ENCODE measurements at regions not wholly inside any gene's neighbourhood (a gene's known extent, or its start where the extent isn't known, plus 50 kb on each side); places are given as distances from the start of the nearest gene placed in this dataset.

GRCh38 chr2:120887320-120887697 is 151.6 kb downstream of the GLI2 start:
- no peak for TF ChIP-seq Cebpa-rat (IDR thresholded peaks at IDR 0.05)
- no peaks in the 10 kb centered on the region for H4K20me1 ChIP-seq
- H3K9me3 ChIP-seq: no peaks in the 10 kb centered on the region
- H3K4me3 ChIP-seq: no peak overlapping the region
- H3K27ac ChIP-seq: no peak overlapping the region
- H3K9ac ChIP-seq: no peak overlapping the region
- peaks cover 50% of the 10 kb centered on the region for H3K4me1 ChIP-seq
- no peaks in the 10 kb centered on the region for H3K27me3 ChIP-seq
- H3K4me2 ChIP-seq: peak overlapping the region; percentile 59
- no peaks in the 10 kb centered on the region for H3K36me3 ChIP-seq

- H4K20me1 ChIP-seq: no peaks in the 10 kb centered on the region
Observed at GRCh38 chr2:120887741-120888231, 152.1 kb downstream of the GLI2 start.

GRCh38 chr2:120888851-120889250 is 153.2 kb downstream of the GLI2 start:
- Histone ChIP-seq H3K4me1 (peaks cover 65% of the 10 kb centered on the region), H4K20me1 (no peaks in the 10 kb centered on the region), H3K27ac (no peak overlapping the region), H3K4me2 (no peak overlapping the region), H3K36me3 (no peaks in the 10 kb centered on the region), H3K27me3 (no peaks in the 10 kb centered on the region), H3K4me3 (no peak overlapping the region), H3K9ac (no peak overlapping the region), H3K9me3 (no peaks in the 10 kb centered on the region)
- TF ChIP-seq Cebpa-rat (IDR thresholded peaks at IDR 0.05): no peak

More at GRCh38 chr2:120887741-120888231, 152.1 kb downstream of the GLI2 start:
- Histone ChIP-seq H3K9ac (no peak overlapping the region), H3K4me3 (no peak overlapping the region), H3K27me3 (no peaks in the 10 kb centered on the region), H3K4me1 (peaks cover 55% of the 10 kb centered on the region), H3K27ac (no peak overlapping the region), H3K36me3 (no peaks in the 10 kb centered on the region), H3K9me3 (no peaks in the 10 kb centered on the region), H3K4me2 (no peak overlapping the region)
- TF ChIP-seq Cebpa-rat (IDR thresholded peaks at IDR 0.05): no peak

GRCh38 chr2:120889936-120890335 is 154.3 kb downstream of the GLI2 start:
- no peaks in the 10 kb centered on the region for H3K36me3 ChIP-seq
- H3K27me3 ChIP-seq: no peaks in the 10 kb centered on the region
- no peak overlapping the region for H3K9ac ChIP-seq
- no peaks in the 10 kb centered on the region for H3K9me3 ChIP-seq
- H3K4me3 ChIP-seq: no peak overlapping the region
- no peak for TF ChIP-seq Cebpa-rat (IDR thresholded peaks at IDR 0.05)
- no peak overlapping the region for H3K27ac ChIP-seq
- peaks cover 65% of the 10 kb centered on the region for H3K4me1 ChIP-seq
- no peaks in the 10 kb centered on the region for H4K20me1 ChIP-seq
- no peak overlapping the region for H3K4me2 ChIP-seq

GRCh38 chr2:120890566-120891360 is 155.1 kb downstream of the GLI2 start:
- H4K20me1 ChIP-seq: no peaks in the 10 kb centered on the region
- no peak overlapping the region for H3K4me3 ChIP-seq
- H3K36me3 ChIP-seq: no peaks in the 10 kb centered on the region
- no peak for TF ChIP-seq Cebpa-rat (IDR thresholded peaks at IDR 0.05)
- no peak overlapping the region for H3K9ac ChIP-seq
- no peaks in the 10 kb centered on the region for H3K9me3 ChIP-seq
- no peaks in the 10 kb centered on the region for H3K27me3 ChIP-seq
- peaks cover 65% of the 10 kb centered on the region for H3K4me1 ChIP-seq
- H3K4me2 ChIP-seq: no peak overlapping the region
- no peak overlapping the region for H3K27ac ChIP-seq

- Histone ChIP-seq H3K36me3 (no peaks in the 10 kb centered on the region), H3K27me3 (no peaks in the 10 kb centered on the region), H3K4me1 (peaks cover 65% of the 10 kb centered on the region), H3K27ac (peak overlapping the region; percentile 49; the same call in 1 of the 2 replicates), H4K20me1 (no peaks in the 10 kb centered on the region), H3K4me2 (peak overlapping the region; percentile 85), H3K9ac (no peak overlapping the region), H3K4me3 (no peak overlapping the region), H3K9me3 (no peaks in the 10 kb centered on the region)
- no peak for TF ChIP-seq Cebpa-rat (IDR thresholded peaks at IDR 0.05)
Observed at GRCh38 chr2:120892271-120892966, 156.8 kb downstream of the GLI2 start.

- Histone ChIP-seq H3K4me3 (peak overlapping the region; percentile 22; the same call in 1 of the 2 replicates), H4K20me1 (no peaks in the 10 kb centered on the region), H3K27me3 (no peaks in the 10 kb centered on the region), H3K4me2 (peak overlapping the region; percentile 85), H3K27ac (peak overlapping the region; percentile 54), H3K36me3 (no peaks in the 10 kb centered on the region), H3K9me3 (no peaks in the 10 kb centered on the region), H3K9ac (peak overlapping the region; percentile 44), H3K4me1 (peaks cover 61% of the 10 kb centered on the region)
- no peak for TF ChIP-seq Cebpa-rat (IDR thresholded peaks at IDR 0.05)
Observed at GRCh38 chr2:120892967-120893667, 157.4 kb downstream of the GLI2 start.

GRCh38 chr2:120893811-120894584 is 158.3 kb downstream of the GLI2 start:
- Histone ChIP-seq H4K20me1 (no peaks in the 10 kb centered on the region), H3K4me3 (peak overlapping the region; percentile 22; the same call in 1 of the 2 replicates), H3K9ac (peak overlapping the region; percentile 44), H3K4me2 (peak overlapping the region; percentile 85), H3K36me3 (no peaks in the 10 kb centered on the region), H3K27ac (peak overlapping the region; percentile 54), H3K9me3 (no peaks in the 10 kb centered on the region), H3K4me1 (peaks cover 66% of the 10 kb centered on the region), H3K27me3 (no peaks in the 10 kb centered on the region)
- no peak for TF ChIP-seq Cebpa-rat (IDR thresholded peaks at IDR 0.05)

GRCh38 chr2:120894966-120895365 is 159.3 kb downstream of the GLI2 start:
- H3K9me3 ChIP-seq: no peaks in the 10 kb centered on the region
- peak overlapping the region; percentile 85 for H3K4me2 ChIP-seq
- H4K20me1 ChIP-seq: no peaks in the 10 kb centered on the region
- no peak overlapping the region for H3K9ac ChIP-seq
- no peak overlapping the region for H3K27ac ChIP-seq
- no peaks in the 10 kb centered on the region for H3K27me3 ChIP-seq
- H3K36me3 ChIP-seq: no peaks in the 10 kb centered on the region
- peaks cover 74% of the 10 kb centered on the region for H3K4me1 ChIP-seq
- no peak for TF ChIP-seq Cebpa-rat (IDR thresholded peaks at IDR 0.05)
- H3K4me3 ChIP-seq: no peak overlapping the region
